ENCODE measurements at regions not wholly inside any gene's neighbourhood (a gene's known extent, or its start where the extent isn't known, plus 50 kb on each side); places are given as distances from the start of the nearest gene placed in this dataset.

GRCh38 chrX:139237141-139237540 is 293.4 kb upstream of the F9 start (continued):
- TF ChIP-seq, protein P1, sequence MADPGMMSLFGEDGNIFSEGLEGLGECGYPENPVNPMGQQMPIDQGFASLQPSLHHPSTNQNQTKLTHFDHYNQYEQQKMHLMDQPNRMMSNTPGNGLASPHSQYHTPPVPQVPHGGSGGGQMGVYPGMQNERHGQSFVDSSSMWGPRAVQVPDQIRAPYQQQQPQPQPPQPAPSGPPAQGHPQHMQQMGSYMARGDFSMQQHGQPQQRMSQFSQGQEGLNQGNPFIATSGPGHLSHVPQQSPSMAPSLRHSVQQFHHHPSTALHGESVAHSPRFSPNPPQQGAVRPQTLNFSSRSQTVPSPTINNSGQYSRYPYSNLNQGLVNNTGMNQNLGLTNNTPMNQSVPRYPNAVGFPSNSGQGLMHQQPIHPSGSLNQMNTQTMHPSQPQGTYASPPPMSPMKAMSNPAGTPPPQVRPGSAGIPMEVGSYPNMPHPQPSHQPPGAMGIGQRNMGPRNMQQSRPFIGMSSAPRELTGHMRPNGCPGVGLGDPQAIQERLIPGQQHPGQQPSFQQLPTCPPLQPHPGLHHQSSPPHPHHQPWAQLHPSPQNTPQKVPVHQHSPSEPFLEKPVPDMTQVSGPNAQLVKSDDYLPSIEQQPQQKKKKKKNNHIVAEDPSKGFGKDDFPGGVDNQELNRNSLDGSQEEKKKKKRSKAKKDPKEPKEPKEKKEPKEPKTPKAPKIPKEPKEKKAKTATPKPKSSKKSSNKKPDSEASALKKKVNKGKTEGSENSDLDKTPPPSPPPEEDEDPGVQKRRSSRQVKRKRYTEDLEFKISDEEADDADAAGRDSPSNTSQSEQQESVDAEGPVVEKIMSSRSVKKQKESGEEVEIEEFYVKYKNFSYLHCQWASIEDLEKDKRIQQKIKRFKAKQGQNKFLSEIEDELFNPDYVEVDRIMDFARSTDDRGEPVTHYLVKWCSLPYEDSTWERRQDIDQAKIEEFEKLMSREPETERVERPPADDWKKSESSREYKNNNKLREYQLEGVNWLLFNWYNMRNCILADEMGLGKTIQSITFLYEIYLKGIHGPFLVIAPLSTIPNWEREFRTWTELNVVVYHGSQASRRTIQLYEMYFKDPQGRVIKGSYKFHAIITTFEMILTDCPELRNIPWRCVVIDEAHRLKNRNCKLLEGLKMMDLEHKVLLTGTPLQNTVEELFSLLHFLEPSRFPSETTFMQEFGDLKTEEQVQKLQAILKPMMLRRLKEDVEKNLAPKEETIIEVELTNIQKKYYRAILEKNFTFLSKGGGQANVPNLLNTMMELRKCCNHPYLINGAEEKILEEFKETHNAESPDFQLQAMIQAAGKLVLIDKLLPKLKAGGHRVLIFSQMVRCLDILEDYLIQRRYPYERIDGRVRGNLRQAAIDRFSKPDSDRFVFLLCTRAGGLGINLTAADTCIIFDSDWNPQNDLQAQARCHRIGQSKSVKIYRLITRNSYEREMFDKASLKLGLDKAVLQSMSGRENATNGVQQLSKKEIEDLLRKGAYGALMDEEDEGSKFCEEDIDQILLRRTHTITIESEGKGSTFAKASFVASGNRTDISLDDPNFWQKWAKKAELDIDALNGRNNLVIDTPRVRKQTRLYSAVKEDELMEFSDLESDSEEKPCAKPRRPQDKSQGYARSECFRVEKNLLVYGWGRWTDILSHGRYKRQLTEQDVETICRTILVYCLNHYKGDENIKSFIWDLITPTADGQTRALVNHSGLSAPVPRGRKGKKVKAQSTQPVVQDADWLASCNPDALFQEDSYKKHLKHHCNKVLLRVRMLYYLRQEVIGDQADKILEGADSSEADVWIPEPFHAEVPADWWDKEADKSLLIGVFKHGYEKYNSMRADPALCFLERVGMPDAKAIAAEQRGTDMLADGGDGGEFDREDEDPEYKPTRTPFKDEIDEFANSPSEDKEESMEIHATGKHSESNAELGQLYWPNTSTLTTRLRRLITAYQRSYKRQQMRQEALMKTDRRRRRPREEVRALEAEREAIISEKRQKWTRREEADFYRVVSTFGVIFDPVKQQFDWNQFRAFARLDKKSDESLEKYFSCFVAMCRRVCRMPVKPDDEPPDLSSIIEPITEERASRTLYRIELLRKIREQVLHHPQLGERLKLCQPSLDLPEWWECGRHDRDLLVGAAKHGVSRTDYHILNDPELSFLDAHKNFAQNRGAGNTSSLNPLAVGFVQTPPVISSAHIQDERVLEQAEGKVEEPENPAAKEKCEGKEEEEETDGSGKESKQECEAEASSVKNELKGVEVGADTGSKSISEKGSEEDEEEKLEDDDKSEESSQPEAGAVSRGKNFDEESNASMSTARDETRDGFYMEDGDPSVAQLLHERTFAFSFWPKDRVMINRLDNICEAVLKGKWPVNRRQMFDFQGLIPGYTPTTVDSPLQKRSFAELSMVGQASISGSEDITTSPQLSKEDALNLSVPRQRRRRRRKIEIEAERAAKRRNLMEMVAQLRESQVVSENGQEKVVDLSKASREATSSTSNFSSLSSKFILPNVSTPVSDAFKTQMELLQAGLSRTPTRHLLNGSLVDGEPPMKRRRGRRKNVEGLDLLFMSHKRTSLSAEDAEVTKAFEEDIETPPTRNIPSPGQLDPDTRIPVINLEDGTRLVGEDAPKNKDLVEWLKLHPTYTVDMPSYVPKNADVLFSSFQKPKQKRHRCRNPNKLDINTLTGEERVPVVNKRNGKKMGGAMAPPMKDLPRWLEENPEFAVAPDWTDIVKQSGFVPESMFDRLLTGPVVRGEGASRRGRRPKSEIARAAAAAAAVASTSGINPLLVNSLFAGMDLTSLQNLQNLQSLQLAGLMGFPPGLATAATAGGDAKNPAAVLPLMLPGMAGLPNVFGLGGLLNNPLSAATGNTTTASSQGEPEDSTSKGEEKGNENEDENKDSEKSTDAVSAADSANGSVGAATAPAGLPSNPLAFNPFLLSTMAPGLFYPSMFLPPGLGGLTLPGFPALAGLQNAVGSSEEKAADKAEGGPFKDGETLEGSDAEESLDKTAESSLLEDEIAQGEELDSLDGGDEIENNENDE (IDR thresholded peaks at IDR 0.05; ENCODE audit: insufficient replicate concordance, low read length) = no peak
- no peak for TF ChIP-seq SAP30 (IDR thresholded peaks at IDR 0.05; ENCODE audit: insufficient read depth, insufficient replicate concordance, low read length)
- no peak for TF ChIP-seq USF2 (IDR thresholded peaks at IDR 0.05; ENCODE audit: low read length)
- no peak for TF ChIP-seq CEBPB (IDR thresholded peaks at IDR 0.05; ENCODE audit: low read depth, low read length)
- no peak for TF ChIP-seq EZH2 (IDR thresholded peaks at IDR 0.05; ENCODE audit: low read depth, low read length, severe bottlenecking)
- no peak for TF ChIP-seq TBP (IDR thresholded peaks at IDR 0.05; ENCODE audit: low read depth, low read length)
- no peak for TF ChIP-seq HDAC6 (IDR thresholded peaks at IDR 0.05; ENCODE audit: low read depth, low read length)
